HCT116 (cell line): ENCODE measurements at regions not wholly inside any gene's neighbourhood (a gene's known extent, or its start where the extent isn't known, plus 50 kb on each side); places are given as distances from the start of the nearest gene placed in this dataset.
A peak's percentile ranks its signal among the peaks of the same experiment; 100 is the strongest.

Experiments used
- ATAC-seq: fragments of 200-7000 bp; cut with Tn5 transposase; 2 replicates; pipeline ENCODE4 v1.9.1; 2020; ENCODE audit warnings: mild to moderate bottlenecking, moderate library complexity
- BruUV-seq: library from RNA; stranded (reverse); fragments of 400-500 nt; replicated peaks from 2 replicates; lab custom pipeline; 2021; lab: Mats Ljungman, UMichigan
- CTCF ChIA-PET: fragments of 300-600 bp; sonication (Branson Sonifier 250); formaldehyde crosslinking; loops from one replicate; lab custom pipeline; 2021; ENCODE audit warnings: antibody characterized with exemption; lab: Charles Lee
- POLR2A ChIA-PET: fragments of 300-600, 350-600 bp; sonication (Branson Sonifier 250); formaldehyde crosslinking; loops from one replicate; lab custom pipeline; 2021; ENCODE audit warnings: antibody characterized with exemption; lab: Charles Lee
- RAD21 ChIA-PET, 2 experiments: fragments of 300-600 bp; sonication (Branson Sonifier 250); formaldehyde crosslinking; loops; one replicate each; lab custom pipeline; 2023; ENCODE audit warnings: low total read pairs in 2 of 2; ENCODE audit not compliant: uncharacterized antibody in 2 of 2, unreplicated experiment in 2 of 2, low non-redundant PET in 1 of 2; lab: Charles Lee
- DNase-seq: peaks from one replicate; pipeline ENCODE4 v3.0.0-alpha.2; 2010; ENCODE audit warnings: low read depth, low spot score
- H2AFZ ChIP-seq: fragments of 200-600 bp; shearing (Covaris generic), sonication (generic); 2 replicates; pipeline ENCODE4 v1.6.1; 2017; ENCODE audit warnings: low read depth, mixed run types, mixed read lengths, antibody characterized with exemption, low read length; ENCODE audit not compliant: poor library complexity, severe bottlenecking
- H3K27ac ChIP-seq: 2 replicates; pipeline ENCODE4 v1.5.1; 2012; ENCODE audit warnings: low read depth, low read length
- H3K27me3 ChIP-seq: fragments of 200-600 bp; sonication (generic); 2 replicates; pipeline ENCODE4 v1.6.1; 2016; ENCODE audit warnings: mixed run types, low read length, mixed read lengths; ENCODE audit not compliant: insufficient read depth
- H3K36me3 ChIP-seq, 2 experiments: fragments of 200-500 bp in 1 of 2; fragments of 200-600 bp in 1 of 2; sonication (Bioruptor generic) in 1 of 2; sonication (generic) in 1 of 2; 2 replicates each; pipeline versions ENCODE4 v1.5.1 to v1.6.1; 2014 to 2016; ENCODE audit warnings: low read length in 2 of 2, inconsistent platforms in 1 of 2, mixed read lengths in 1 of 2, mixed run types in 1 of 2; ENCODE audit not compliant: insufficient read depth in 2 of 2, control insufficient read depth in 1 of 2
- H3K4me1 ChIP-seq, 2 experiments: fragments of 200-600 bp in 1 of 2; sonication (generic) in 1 of 2; 2 replicates each; pipeline versions ENCODE4 v1.5.1 to v1.6.1; 2012 to 2017; ENCODE audit warnings: low read length in 2 of 2, inconsistent platforms in 1 of 2, mild to moderate bottlenecking in 1 of 2, mixed read lengths in 1 of 2, mixed run types in 1 of 2, moderate library complexity in 1 of 2; ENCODE audit not compliant: insufficient read depth in 2 of 2, control insufficient read depth in 1 of 2
- H3K4me2 ChIP-seq: fragments of 200-600 bp; sonication (generic); 2 replicates; pipeline ENCODE4 v1.6.1; 2017; ENCODE audit warnings: mixed run types, low read length, mixed read lengths
- H3K4me3 ChIP-seq, 2 experiments: fragments of 200-600 bp in 1 of 2; sonication (generic) in 1 of 2; replicated peaks in 1 of 2; 2 replicates each; pipeline ENCODE4 v1.5.1; 2011 to 2016; ENCODE audit warnings: low read length in 2 of 2, control low read depth in 1 of 2, low read depth in 1 of 2, mild to moderate bottlenecking in 1 of 2, mixed read lengths in 1 of 2, mixed run types in 1 of 2
- H3K79me2 ChIP-seq: fragments of 200-600 bp; sonication (generic); 2 replicates; pipeline ENCODE4 v1.6.1; 2017; ENCODE audit warnings: mild to moderate bottlenecking, mixed run types, low read length, moderate library complexity, mixed read lengths; ENCODE audit not compliant: insufficient read depth
- H3K9ac ChIP-seq: fragments of 200-600 bp; sonication (generic); 2 replicates; pipeline ENCODE4 v1.6.1; 2016; ENCODE audit warnings: low read length, mixed read lengths
- H3K9me2 ChIP-seq: fragments of 200-600 bp; sonication (generic), shearing (Covaris generic); 2 replicates; pipeline ENCODE4 v1.6.1; 2017; ENCODE audit warnings: mixed run types, mild to moderate bottlenecking, moderate library complexity; ENCODE audit not compliant: insufficient read depth
- H3K9me3 ChIP-seq, 2 experiments: fragments of 200-500 bp in 1 of 2; fragments of 200-600 bp in 1 of 2; sonication (Bioruptor generic) in 1 of 2; sonication (generic) in 1 of 2; 2 replicates each; pipeline ENCODE4 v1.6.1; 2014 to 2017; ENCODE audit warnings: low read length in 2 of 2, mixed read lengths in 2 of 2, inconsistent platforms in 1 of 2, low read depth in 1 of 2, mild to moderate bottlenecking in 1 of 2, mixed run types in 1 of 2, moderate library complexity in 1 of 2; ENCODE audit not compliant: control insufficient read depth in 1 of 2, insufficient read depth in 1 of 2
- H4K20me1 ChIP-seq: fragments of 200-600 bp; sonication (generic), shearing (Covaris generic); 2 replicates; pipeline ENCODE4 v1.6.1; 2017; ENCODE audit warnings: mixed run types, mild to moderate bottlenecking, moderate library complexity; ENCODE audit not compliant: insufficient read depth
- CBX3 ChIP-seq: IDR thresholded peaks from 2 replicates; pipeline ENCODE4 v1.6.1; 2012; ENCODE audit warnings: low read depth
- CEBPB ChIP-seq: IDR thresholded peaks from 2 replicates; pipeline ENCODE4 v1.6.1; 2012; ENCODE audit warnings: low read depth
- CTCF ChIP-seq, 3 experiments: fragments of 200-600 bp in 1 of 3; sonication (generic) in 1 of 3; IDR thresholded peaks in 2 of 3; conservative IDR thresholded peaks in 1 of 3; 2 replicates each; pipeline ENCODE4 v1.5.1; 2012 to 2017; ENCODE audit warnings: low read depth in 2 of 3, low read length in 2 of 3, antibody characterized with exemption in 1 of 3, borderline replicate concordance in 1 of 3, control low read depth in 1 of 3, mild to moderate bottlenecking in 1 of 3, mixed read lengths in 1 of 3, mixed run types in 1 of 3, moderate library complexity in 1 of 3; ENCODE audit not compliant: insufficient read depth in 1 of 3
- EGR1 ChIP-seq: IDR thresholded peaks from 2 replicates; pipeline ENCODE4 v1.6.1; 2012; ENCODE audit warnings: low read depth
- ELF1 ChIP-seq: IDR thresholded peaks from 2 replicates; pipeline ENCODE4 v1.6.1; 2012; ENCODE audit warnings: low read depth, borderline replicate concordance
- EZH2 ChIP-seq: fragments of 200-600 bp; sonication (generic); IDR thresholded peaks from 2 replicates; pipeline ENCODE4 v1.6.1; 2017; ENCODE audit warnings: antibody characterized with exemption, mixed run types
- SIN3A ChIP-seq: IDR thresholded peaks from 2 replicates; pipeline ENCODE4 v1.6.1; 2012; ENCODE audit warnings: low read depth
- SP1 ChIP-seq: IDR thresholded peaks from 2 replicates; pipeline ENCODE4 v1.6.1; 2012; ENCODE audit warnings: low read depth
- SRF ChIP-seq: IDR thresholded peaks from 2 replicates; pipeline ENCODE4 v1.6.1; 2012; ENCODE audit warnings: low read depth
- TCF7L2 ChIP-seq: IDR thresholded peaks from 2 replicates; pipeline ENCODE4 v1.7.0; 2011; ENCODE audit warnings: borderline replicate concordance, inconsistent platforms; ENCODE audit not compliant: insufficient read depth, insufficient read length; ENCODE audit errors: extremely low read depth
- intact Hi-C: fragments of 100-400 bp; cut with micrococcal nuclease; formaldehyde crosslinking; loops from 2 replicates; pipeline ENCODE4 v1.10.0; 2022
- TF ChIP-seq, protein P1 (sequence below): IDR thresholded peaks from 2 replicates; pipeline ENCODE4 v1.6.1; 2012; ENCODE audit warnings: low read depth

- Histone ChIP-seq H3K9me2 (no peaks in the 10 kb centered on the region), H3K4me2 (no peak overlapping the region), H3K9ac (no peak overlapping the region), H3K27ac (no peak overlapping the region), H3K4me1 (peaks cover 22 to 38% of the 10 kb centered on the region in 2 experiments), H4K20me1 (no peaks in the 10 kb centered on the region), H3K36me3 (no peaks in the 10 kb centered on the region), H3K79me2 (no peaks in the 10 kb centered on the region), H2AFZ (peak overlapping the region; percentile 80), H3K9me3 (no peaks in the 10 kb centered on the region), H3K4me3 (no peak overlapping the region), H3K27me3 (no peaks in the 10 kb centered on the region)
- ATAC-seq: no peak
- ChIA-PET POLR2A (no interaction called here), CTCF (no interaction called here), RAD21 (no interaction called here)
- TF ChIP-seq ELF1: no peak
- TF ChIP-seq TCF7L2: no peak
- TF ChIP-seq EGR1: no peak
- TF ChIP-seq SIN3A: no peak
- TF ChIP-seq EZH2: no peak
- TF ChIP-seq, protein P1, sequence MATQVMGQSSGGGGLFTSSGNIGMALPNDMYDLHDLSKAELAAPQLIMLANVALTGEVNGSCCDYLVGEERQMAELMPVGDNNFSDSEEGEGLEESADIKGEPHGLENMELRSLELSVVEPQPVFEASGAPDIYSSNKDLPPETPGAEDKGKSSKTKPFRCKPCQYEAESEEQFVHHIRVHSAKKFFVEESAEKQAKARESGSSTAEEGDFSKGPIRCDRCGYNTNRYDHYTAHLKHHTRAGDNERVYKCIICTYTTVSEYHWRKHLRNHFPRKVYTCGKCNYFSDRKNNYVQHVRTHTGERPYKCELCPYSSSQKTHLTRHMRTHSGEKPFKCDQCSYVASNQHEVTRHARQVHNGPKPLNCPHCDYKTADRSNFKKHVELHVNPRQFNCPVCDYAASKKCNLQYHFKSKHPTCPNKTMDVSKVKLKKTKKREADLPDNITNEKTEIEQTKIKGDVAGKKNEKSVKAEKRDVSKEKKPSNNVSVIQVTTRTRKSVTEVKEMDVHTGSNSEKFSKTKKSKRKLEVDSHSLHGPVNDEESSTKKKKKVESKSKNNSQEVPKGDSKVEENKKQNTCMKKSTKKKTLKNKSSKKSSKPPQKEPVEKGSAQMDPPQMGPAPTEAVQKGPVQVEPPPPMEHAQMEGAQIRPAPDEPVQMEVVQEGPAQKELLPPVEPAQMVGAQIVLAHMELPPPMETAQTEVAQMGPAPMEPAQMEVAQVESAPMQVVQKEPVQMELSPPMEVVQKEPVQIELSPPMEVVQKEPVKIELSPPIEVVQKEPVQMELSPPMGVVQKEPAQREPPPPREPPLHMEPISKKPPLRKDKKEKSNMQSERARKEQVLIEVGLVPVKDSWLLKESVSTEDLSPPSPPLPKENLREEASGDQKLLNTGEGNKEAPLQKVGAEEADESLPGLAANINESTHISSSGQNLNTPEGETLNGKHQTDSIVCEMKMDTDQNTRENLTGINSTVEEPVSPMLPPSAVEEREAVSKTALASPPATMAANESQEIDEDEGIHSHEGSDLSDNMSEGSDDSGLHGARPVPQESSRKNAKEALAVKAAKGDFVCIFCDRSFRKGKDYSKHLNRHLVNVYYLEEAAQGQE: no peak
- no peak for TF ChIP-seq CEBPB
- TF ChIP-seq SP1: no peak
- no peak for TF ChIP-seq CTCF (IDR thresholded peaks at IDR 0.05 in 2 of 3, conservative IDR thresholded peaks at IDR 0.05 in 1 of 3; ENCODE audit: borderline replicate concordance in 1 of 3, insufficient read depth in 1 of 3, low read depth in 2 of 3, low read length in 2 of 3)
- no peak for TF ChIP-seq SRF
- no peak for TF ChIP-seq CBX3
- DNase-seq: no peak
- intact Hi-C loops: no loop called here
- BruUV-seq: no TSS peak
Observed at GRCh38 chr1:113321771-113322387, 68.4 kb upstream of the MAGI3 start.
